ENCODE measurements at regions not wholly inside any gene's neighbourhood (a gene's known extent, or its start where the extent isn't known, plus 50 kb on each side); places are given as distances from the start of the nearest gene placed in this dataset.

DNA sequence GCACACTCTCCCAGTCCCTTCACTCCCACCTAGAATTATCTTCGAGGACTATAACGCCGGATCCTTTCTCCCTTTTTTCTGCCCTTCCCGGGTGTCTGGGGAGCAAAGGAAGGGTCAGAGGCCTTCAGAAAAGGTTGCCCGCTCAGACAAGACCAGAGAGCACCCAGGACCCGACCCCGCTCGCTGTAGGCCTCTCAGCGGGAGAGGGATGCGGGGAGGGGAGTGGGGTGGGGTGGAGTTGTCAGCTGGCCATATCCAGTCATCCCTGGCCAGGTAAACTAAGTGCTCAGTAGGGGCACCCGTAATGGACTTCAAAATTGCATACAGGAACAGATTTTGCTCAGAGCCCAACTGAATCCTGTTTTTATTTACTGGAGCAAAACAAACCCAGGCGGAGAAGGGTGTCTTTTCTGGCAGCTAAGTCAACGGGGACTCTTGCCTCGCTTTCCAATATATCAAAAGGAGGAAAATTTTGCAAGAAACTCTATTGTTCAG lies 65.0 kb downstream of the NOL4 start:
- DNase-seq (ENCODE audit: low spot score) = no peak

DNA sequence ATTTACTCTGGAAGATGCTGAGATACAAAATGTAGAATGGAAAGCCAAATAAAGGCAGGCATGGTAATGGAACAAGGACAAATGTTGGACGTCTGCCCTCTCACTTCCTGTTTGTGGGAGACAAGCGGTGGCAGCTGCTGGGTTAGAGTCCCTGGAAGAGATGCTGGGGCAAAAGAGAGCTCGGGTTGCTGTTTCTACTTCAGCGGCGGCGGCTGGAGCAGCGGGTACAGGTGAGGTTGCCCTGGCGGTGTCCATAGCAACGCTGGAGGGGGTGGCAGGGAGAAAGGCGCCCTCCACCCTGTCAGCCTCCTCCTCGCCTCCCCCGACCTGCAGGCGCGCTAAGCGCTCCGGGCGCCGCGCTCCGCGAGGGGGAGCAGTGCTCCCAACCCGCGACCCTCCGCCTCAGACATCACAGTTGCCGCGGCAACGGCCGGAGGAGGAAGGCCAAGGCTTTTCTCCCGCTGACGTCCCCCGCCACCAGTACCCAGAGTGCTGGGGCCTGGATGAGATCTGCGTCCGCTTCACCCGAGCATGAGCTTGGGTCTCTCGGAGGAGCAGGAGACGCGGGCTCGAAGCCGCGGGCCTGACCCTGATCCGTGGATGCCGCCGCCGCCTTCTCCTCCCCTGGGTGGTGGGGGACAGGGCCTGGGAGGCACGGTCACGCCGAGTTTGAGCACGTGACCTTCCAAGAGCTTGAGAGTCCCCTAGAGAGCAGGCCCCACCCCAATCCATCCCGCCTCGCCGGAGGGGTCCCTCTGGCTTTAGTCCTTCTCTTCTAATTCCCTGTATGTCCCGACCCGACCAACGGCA lies 65.6 kb downstream of the NOL4 start:
- peak; percentile 63 for DNase-seq (ENCODE audit: low spot score)

DNA sequence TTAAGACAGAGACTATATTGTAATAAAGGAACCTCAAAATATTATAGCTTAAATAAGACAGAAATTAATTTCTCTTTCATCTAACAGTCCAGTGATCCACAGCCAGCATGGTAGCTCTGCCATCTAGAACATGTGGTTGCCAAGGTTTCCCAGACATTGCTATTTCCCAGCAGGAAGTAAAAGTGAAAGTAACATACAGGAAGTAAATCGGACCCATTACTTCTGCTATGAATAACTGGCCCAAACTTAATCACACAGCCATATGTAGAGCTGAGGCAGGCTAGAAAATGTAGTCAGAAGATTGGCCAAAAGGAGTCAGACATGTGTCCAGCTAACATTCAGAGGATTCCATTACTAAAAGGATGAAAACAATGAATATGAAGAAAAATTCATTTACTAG lies 71.0 kb downstream of the NOL4 start:
- peak; percentile 7 for DNase-seq (ENCODE audit: low spot score)

DNA sequence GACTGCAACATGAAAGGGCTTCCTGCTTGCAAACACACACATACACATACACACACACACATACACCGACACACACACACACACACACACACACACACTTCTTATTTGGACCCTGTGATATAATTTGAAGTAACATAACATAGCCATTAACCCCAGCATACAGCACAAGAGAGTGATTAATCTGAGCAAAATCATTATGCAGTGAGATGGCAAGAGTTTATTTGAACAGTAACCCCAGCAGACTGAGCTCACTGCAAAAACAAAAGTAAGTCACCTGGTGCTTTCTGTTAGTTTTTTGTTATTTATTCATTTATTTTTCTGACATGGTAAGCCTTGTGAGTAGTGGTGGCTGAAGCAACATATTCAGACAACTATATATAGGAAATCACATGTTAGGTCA lies 93.7 kb downstream of the NOL4 start:
- no peak for DNase-seq (ENCODE audit: low spot score)

DNA sequence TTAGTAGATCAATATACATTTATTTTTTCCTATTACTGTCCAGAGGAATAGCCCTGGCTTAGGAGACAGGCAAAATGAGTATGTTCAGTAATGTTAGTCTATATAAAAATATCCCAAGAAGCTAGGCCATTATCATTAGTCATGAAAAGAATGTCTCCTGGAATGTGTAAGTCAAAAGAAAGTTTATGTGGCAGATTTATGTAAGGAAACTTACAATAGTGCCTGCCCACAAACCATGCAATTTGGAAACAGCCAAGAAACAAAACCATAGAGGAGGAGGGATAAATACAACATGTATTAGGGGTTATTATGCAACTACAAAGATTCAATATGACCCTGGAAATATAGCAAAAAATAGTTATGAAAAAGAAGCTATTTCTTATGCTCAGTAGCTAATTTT lies 96.3 kb downstream of the NOL4 start:
- no peak for DNase-seq (ENCODE audit: low spot score)

DNA sequence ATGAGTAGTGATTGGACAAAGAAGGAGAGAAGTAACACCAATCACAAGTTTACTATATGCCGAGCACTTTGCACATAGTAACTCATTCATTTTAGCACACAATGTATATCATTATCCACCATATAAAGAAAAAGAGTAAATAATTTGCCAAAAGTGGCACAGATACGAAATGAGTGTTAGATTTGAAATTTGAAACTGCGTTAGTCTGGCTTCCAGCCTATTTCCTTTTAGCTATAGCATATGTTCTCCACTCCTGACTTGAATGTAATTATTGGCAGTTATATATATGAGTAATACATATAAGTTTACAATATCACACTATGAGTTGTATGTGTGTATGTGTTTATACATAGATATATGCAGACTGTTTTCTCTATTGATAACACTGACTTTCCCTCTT lies 98.6 kb downstream of the NOL4 start:
- no peak for DNase-seq (ENCODE audit: low spot score)

DNA sequence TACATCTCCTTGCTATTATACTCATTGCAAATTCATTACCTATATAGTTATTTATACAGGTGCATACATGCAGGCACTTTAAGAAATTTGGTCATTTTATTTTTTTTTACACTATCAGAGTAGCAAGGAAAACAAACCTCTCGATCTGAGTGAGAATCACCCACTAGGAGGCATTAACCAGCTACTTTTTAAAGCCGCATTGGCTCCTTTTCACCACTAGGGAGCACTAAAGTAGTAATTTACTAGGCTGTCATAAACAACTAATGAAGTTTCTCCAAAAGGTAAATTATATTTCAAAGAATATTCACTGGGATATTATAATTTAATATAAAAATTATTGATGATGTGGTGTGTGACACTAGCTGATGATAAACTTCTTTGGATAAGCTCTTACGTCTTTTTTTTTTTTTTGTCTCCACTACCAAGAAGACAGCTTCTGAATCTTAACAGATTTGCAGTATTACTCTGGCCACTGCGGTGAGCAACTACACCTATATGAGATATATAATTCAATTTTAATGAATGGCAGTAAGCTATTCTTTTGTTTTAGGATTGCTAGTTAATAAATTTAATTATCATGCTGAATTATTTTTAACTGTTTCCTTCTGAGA lies 101.9 kb downstream of the NOL4 start:
- DNase-seq (ENCODE audit: low spot score) = peak; percentile 61

DNA sequence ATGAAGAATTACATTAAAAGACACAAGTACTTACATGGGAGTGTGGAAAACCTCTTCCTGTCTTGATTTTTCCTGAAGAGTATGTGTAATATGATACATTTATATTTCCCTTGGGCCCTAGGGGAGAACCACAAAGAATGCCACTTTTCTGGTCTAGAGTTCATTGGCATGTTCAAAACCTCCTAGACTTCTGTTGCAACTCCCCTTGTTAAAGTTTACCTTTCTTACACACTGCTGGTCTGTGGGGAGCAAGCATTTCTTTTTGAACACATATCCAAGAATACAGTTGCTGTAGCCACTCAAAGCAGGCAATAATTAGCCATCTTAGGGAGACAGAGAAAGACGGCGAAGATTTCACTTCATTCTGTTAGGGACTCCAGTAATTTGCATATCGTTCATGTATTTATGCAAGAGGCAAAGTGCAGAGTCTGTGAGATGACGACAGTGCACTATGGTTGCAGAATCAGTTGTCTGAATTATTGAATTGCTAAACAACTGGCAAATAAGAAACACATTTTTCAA lies 103.5 kb downstream of the NOL4 start:
- no peak for DNase-seq (ENCODE audit: low spot score)

DNA sequence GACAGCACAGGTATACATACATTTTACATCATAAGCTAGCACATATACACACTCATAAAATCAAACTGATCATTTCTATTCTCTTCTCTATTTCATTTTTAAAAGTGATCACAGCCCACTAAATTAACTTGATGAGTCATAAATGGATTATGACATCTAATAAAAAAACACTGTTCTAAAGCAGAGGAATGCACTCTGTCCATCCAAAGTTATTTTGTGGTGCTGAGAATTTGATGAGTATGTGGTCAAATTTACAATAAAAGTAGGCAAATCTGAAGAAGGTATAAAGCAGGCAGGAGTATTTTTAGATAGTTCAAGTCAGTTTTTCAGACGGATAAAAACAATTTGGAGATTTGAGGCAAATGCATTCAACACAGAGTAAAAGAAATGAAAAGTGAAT lies 104.4 kb downstream of the NOL4 start:
- DNase-seq (ENCODE audit: low spot score) = no peak

DNA sequence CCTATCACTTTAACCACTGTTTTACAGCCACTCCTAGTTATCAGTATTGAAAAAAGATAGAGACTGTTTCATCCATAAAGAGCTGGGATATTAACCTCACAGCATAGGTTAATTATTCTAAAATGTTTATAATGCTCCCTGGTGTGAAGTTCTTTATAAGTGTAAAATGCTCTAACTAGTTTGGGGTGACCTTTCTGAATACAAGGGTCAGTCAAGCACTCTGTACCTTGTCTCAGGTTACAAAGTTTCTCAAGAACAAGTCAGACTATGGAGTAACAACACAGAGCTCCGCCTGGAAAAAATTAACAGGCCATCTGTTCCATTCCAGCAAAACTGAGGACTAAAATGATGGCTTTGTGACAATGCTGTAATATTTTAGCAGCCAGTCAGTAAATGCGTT lies 107.4 kb downstream of the NOL4 start:
- no peak for DNase-seq (ENCODE audit: low spot score)

DNA sequence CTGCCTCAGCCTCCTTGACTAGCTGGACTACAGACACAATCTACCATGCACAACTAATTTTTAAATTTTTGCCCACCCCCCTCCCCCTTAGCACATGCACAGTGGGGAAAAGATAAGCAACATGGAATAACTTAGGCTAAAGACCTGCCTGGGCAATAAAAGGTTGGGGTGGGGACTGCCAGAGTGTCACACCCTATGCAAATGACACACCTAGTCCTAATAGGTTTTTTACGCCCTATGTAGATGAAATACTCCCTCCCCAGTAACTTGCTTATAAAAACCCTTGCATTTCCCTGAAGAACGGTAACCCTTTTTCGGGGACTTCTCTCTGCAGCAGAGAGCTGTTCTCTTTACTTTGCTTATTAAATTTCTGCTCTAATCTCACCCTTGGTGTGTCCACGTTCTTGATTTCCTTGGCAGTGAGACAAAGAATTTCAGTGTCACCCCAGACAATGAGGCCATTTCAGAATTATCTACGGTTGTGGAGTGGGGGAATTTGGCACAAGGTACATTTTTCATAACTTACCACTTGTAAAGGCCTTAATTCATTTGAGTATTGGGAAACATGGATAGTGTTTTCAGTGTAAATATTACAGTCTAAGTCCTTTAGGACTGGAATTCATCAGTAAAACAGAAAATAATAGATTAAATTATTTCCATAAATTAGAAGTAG lies 109.2 kb downstream of the NOL4 start:
- DNase-seq (ENCODE audit: low spot score) = no peak

DNA sequence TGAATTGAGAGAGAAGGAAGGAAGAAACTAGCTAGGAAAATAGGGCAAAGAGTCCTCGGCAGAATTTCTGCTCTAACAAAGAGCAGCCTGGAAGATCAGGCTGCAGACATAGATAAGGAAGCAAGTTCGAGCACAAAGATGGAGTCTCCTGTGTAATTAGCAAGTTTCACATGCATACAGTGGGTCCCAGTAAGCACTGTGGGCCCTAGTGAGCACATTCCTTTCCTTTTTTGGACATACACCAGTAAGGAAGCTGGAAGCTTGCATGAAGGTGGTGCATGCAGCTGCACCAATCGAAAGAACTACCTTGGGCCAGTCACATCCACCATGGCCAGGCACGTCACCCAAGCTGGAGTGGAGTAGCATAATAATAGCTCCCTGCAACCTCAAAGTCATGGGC lies 109.7 kb downstream of the NOL4 start:
- DNase-seq (ENCODE audit: low spot score) = no peak

DNA sequence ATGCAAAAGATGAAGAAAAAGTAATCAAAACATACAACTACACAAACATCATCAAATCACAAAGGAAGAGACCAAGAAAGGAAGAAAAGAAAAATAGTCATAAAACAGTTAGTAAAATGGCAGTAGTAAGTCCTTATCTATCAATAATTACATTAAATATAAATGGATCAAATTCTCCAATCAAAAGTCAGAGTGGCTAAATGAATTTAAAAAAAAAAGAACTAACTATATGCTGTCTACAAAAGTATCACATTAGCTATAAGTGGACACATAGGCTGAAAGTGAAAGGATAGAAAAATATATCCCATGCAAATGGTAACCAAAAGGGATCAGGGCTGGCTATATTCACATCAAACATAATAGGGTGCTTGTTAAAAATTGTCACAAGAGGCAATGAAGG lies 116.5 kb downstream of the NOL4 start:
- no peak for DNase-seq (ENCODE audit: low spot score)

DNA sequence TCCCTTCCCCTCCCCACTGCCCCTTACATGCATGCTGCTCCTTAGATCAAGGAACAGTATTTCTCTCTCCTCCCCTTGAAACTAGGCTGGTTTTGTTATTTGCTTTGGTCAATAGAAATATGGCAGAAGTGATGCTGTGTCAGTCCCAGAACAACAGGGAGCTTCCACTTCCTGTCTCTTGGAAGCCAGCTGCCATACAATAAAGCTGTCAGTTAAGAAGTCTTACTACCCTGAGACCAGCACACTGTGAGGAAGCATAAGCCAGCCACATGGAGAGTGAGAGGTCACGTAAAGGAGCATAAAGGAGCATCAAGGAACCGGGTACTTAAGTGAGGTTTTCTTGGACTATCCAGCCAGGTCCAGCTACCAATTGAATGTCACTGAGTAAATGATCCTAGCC lies 126.6 kb downstream of the NOL4 start:
- no peak for DNase-seq (ENCODE audit: low spot score)

DNA sequence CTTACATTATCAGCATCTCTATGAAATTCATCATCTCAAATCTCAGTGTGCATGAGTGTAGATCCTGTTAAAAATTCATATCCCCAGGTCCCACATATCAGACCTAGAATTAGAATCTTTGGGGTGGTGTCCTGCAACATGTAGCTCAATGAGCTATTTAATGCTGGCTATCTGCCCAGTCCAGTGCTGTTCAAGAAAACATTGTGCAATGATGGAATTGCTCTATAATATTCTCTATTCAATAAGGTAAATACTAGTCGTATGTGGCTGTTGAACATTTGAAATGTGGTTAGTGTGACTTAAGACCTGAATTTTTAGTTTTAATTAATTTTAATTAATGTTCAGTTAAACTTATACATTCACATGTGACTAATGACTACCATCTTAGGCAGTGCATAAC lies 127.4 kb downstream of the NOL4 start:
- no peak for DNase-seq (ENCODE audit: low spot score)

DNA sequence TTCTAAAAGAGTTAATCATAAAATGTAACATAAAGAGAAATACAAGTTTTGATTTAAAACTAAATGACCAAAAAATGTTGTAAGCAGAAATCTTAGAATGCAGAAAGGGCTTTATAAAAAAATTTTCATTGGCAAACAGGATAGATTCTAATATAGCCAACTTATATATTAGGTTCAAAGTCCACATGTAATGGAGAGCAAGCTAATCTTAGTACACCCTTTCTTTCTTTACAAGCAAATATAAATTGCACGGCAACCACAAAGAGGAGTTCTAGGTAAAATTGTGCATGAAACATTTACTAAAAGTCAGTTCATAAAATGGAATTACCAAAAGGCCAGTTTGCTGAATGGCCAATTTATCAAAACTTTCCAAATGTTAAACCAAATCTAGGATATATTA lies 130.6 kb downstream of the NOL4 start:
- DNase-seq (ENCODE audit: low spot score) = no peak

DNA sequence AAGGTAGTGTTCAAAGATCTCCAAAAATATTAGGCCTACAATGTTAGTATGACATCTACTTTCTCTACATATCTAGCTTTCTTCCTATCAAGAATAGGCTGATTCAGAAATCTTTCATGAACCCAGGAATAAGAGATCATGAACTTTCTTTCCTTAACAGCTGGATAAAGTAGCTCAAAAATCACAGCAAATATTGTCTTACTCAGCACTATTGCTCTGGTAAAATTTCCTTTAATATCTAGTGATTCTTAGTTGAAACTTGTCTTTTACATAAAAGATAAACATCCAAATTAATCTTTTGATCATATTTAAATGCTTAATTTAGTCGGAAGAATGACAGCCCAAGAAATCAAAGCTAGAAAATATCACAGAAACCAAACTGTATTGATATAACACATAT lies 131.9 kb downstream of the NOL4 start:
- DNase-seq (ENCODE audit: low spot score) = no peak

DNA sequence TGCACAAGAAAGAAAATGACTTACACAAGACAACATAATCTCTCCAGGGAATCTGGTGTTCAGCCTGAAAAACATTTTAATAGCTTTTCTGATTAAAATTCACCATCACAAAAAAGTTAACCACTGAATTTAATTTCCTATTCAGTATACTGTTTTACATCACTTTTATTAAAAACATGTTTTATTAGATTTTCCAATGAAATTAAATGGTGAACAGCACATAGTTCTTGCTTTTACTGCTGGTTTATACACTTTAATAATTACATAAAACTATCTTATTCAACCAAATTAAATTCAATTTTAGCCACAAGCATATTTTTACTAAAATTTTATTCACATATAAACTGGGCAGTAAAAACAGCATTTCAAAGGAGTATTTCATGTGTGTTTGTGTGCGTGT lies 138.3 kb downstream of the NOL4 start:
- no peak for DNase-seq (ENCODE audit: low spot score)

DNA sequence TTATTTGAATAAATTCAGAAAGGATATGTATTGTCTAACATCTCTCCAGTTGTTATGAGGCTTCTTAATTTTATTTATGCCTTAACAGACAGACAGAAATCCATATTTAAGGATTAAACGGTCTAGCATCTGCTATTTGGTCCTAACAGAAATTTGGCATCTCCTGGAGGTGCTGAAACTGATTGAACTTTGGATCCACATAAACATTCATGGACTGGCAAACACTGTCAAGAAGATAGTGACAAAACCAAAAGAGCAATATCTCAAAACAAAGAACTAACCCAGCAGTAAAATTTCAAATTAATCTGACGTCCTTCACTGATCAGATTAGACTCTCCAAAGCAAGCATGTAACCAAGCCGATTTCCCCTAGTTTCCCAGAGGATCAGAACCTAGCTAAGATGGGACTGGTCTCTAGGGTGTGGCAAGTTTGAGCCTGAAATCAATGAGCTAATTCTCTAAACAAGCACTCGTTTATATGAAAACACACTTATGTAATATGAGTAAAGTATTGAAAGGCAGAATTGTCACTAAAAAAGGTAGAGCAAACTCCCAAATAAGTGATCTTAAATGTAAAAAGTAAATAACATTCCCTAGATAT lies 139.5 kb downstream of the NOL4 start:
- no peak for DNase-seq (ENCODE audit: low spot score)

DNA sequence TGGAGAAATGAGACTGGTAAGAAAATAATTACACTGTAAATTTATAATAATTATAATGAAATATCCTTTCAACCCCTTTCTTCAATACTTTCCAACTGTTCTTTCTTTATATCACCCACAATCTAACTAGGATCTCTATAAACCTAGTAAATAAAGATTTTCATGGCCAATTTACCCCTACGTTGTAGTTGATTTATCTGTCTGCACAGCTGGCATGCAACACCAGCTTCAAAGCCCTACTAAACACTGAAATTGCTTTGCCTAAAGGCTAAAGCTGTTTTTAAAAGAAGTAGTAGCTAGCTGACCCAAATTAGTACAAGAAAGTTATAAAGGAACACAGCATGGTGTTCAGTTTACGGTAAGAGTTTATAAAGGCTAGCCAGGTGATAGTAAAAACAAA lies 140.1 kb downstream of the NOL4 start:
- DNase-seq (ENCODE audit: low spot score) = no peak

DNA sequence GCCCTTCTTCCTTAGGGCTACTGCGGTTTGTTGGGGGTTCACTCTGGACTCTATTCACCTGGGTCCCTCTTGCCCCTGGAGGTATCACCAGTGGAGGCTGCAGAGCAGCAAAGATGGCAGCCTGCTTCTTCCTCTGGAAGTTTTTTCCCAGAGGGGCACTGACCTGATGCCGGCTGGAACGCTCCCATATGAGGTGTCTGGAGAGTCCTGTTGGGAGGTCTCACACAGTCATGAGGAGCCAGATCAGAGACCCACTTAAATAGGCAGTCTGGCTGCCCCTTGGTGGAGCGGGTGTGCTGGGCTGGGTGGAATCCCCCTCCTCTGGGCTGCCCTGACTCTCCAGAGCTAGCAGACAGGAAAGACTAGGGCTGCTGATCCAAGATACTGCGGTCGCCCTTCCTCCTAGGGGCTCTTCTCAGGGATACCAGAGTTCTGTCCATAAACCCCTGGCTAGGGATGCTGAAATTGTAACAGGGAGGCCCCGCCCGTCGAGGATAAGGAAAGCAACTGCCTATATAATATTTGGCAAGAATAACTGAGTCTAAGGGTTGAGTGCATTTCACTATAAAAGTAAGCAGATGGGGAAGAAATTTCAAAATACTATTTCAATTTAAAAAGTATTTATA lies 140.7 kb downstream of the NOL4 start:
- DNase-seq (ENCODE audit: low spot score) = no peak

DNA sequence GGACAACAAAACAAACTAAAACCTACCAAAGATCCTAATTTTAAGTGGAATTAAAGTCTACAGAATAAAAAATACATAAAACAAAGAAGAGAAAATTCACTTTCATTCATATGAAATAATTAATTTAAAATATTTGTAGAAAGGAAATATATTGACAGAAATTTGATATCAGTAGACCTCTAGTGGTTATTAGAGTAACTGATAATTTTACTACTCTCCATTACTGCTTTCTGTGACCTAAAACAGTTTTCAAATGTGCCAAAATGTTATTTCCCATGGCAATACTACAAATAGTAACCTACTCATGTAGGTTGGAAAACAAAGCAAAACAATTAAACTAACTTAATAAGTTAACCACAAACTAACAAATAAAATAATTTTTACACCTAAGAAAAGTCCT lies 147.1 kb downstream of the NOL4 start:
- no peak for DNase-seq (ENCODE audit: low spot score)
